ENCODE measurements at regions not wholly inside any gene's neighbourhood (a gene's known extent, or its start where the extent isn't known, plus 50 kb on each side); places are given as distances from the start of the nearest gene placed in this dataset.
"Not testable (repeated sequence)": the region's sequence is repeated elsewhere in the genome, so short reads cannot be mapped to it uniquely, and the experiment has no call there.

- DNase-seq, result not testable (repeated sequence)
Measured at GRCh38 chr9:62874745-62875599, 1685.1 kb downstream of the SPATA31A7 start.

- not testable (repeated sequence) for DNase-seq
Measured at GRCh38 chr9:62877552-62877951, 1687.7 kb downstream of the SPATA31A7 start.

GRCh38 chr9:62877987-62878386, 1688.2 kb downstream of the SPATA31A7 start:
- not testable (repeated sequence) for DNase-seq

- DNase-seq, result peak; percentile 47
Measured at GRCh38 chr9:62880453-62880852, 1690.6 kb downstream of the SPATA31A7 start.

- not testable (repeated sequence) for DNase-seq
Measured at GRCh38 chr9:62880971-62881370, 1691.1 kb downstream of the SPATA31A7 start.

GRCh38 chr9:62881811-62882210, 1692.0 kb downstream of the SPATA31A7 start:
- not testable (repeated sequence) for DNase-seq

- DNase-seq, result not testable (repeated sequence)
Measured at GRCh38 chr9:62882717-62883116, 1692.9 kb downstream of the SPATA31A7 start.

GRCh38 chr9:62896692-62897091, 1706.9 kb downstream of the SPATA31A7 start:
- DNase-seq, result not testable (repeated sequence)

GRCh38 chr9:62897411-62898225, 1707.8 kb downstream of the SPATA31A7 start:
- peak; percentile 33 for DNase-seq

- not testable (repeated sequence) for DNase-seq
Measured at GRCh38 chr9:62899666-62900065, 1709.8 kb downstream of the SPATA31A7 start.

GRCh38 chr9:62904061-62904460, 1714.2 kb downstream of the SPATA31A7 start:
- DNase-seq, result not testable (repeated sequence)

GRCh38 chr9:62905722-62906121, 1715.9 kb downstream of the SPATA31A7 start:
- DNase-seq, result not testable (repeated sequence)

- DNase-seq, result not testable (repeated sequence)
Measured at GRCh38 chr9:62907866-62908265, 1718.0 kb downstream of the SPATA31A7 start.

- DNase-seq, result not testable (repeated sequence)
Measured at GRCh38 chr9:62908271-62908670, 1718.4 kb downstream of the SPATA31A7 start.

GRCh38 chr9:62909447-62909846, 1719.6 kb downstream of the SPATA31A7 start:
- DNase-seq, result not testable (repeated sequence)

- DNase-seq, result not testable (repeated sequence)
Measured at GRCh38 chr9:62912278-62912677, 1722.4 kb downstream of the SPATA31A7 start.

GRCh38 chr9:62915168-62915567, 1725.3 kb downstream of the SPATA31A7 start:
- DNase-seq, result not testable (repeated sequence)

- not testable (repeated sequence) for DNase-seq
Measured at GRCh38 chr9:62915661-62916060, 1725.8 kb downstream of the SPATA31A7 start.

- DNase-seq, result not testable (repeated sequence)
Measured at GRCh38 chr9:62918648-62919385, 1729.0 kb downstream of the SPATA31A7 start.

GRCh38 chr9:62931484-62931883, 1741.6 kb downstream of the SPATA31A7 start:
- not testable (repeated sequence) for DNase-seq

GRCh38 chr9:62952840-62953239, 1763.0 kb downstream of the SPATA31A7 start:
- not testable (repeated sequence) for DNase-seq

Measured in renal pelvis (tissue), 1 donor.